GM10248 (cell line): ENCODE measurements at regions not wholly inside any gene's neighbourhood (a gene's known extent, or its start where the extent isn't known, plus 50 kb on each side); places are given as distances from the start of the nearest gene placed in this dataset.

ENCODE experiments used
- CTCF ChIA-PET: fragments of 300-600 bp; sonication (Branson Sonifier 250); formaldehyde crosslinking; extraction: SDS; loops from one replicate; lab custom pipeline; 2021; ENCODE audit warnings: antibody characterized with exemption; lab: Yijun Ruan, JAX
- POLR2A ChIA-PET: fragments of 350-650 bp; sonication (Branson Sonifier 250); formaldehyde crosslinking; extraction: SDS; loops from one replicate; lab custom pipeline; 2020; ENCODE audit warnings: antibody characterized with exemption; lab: Yijun Ruan, JAX
- DNase-seq: peaks from one replicate; pipeline ENCODE4 v3.0.0; 2012; ENCODE audit errors: extremely low spot score
- CTCF ChIP-seq: IDR thresholded peaks from 2 replicates; pipeline ENCODE4 v1.5.1; 2012; ENCODE audit warnings: mild to moderate bottlenecking, low read depth; ENCODE audit errors: extremely low read depth, missing control alignments, control extremely low read depth

GRCh38 chr9:82208741-82209450 lies 220.3 kb downstream of the SPATA31D1 start:
- CTCF ChIA-PET = no interaction called here
- POLR2A ChIA-PET = no interaction called here
- no peak for TF ChIP-seq CTCF
- DNase-seq = no peak

GRCh38 chr9:82209797-82210470 lies 221.4 kb downstream of the SPATA31D1 start:
- no peak for TF ChIP-seq CTCF
- ChIA-PET CTCF (no interaction called here), POLR2A (no interaction called here)
- no peak for DNase-seq

GRCh38 chr9:82212885-82213284 lies 224.3 kb downstream of the SPATA31D1 start:
- POLR2A ChIA-PET = no interaction called here
- CTCF ChIA-PET = no interaction called here
- no peak for TF ChIP-seq CTCF

GRCh38 chr9:82216435-82216834 lies 227.9 kb downstream of the SPATA31D1 start:
- ChIA-PET CTCF (interaction anchor here (1.4 to 2.5 kb wide), 2 partner anchors 12 to 28 kb away, joined by 3 to 6 read pairs; no protein-coding TSS in a partner anchor), POLR2A (no interaction called here)
- no peak for DNase-seq
- TF ChIP-seq CTCF = no peak

More at GRCh38 chr9:82212885-82213284, 224.3 kb downstream of the SPATA31D1 start:
- DNase-seq = no peak

- ChIA-PET CTCF (interaction anchor here (1.2 kb wide), 1 partner anchor 21 kb away, joined by 3 read pairs; no protein-coding TSS in a partner anchor), POLR2A (no interaction called here)
- no peak for TF ChIP-seq CTCF
- DNase-seq = no peak
Observed at GRCh38 chr9:82223442-82223841, 234.9 kb downstream of the SPATA31D1 start.

- ChIA-PET POLR2A (no interaction called here), CTCF (no interaction called here)
- DNase-seq = no peak
- TF ChIP-seq CTCF = no peak
Observed at GRCh38 chr9:82231411-82231810, 242.8 kb downstream of the SPATA31D1 start.
